Retina (tissue), 1 donor: ENCODE measurements at regions not wholly inside any gene's neighbourhood (a gene's known extent, or its start where the extent isn't known, plus 50 kb on each side); places are given as distances from the start of the nearest gene placed in this dataset.
"Not testable (repeated sequence)": the region's sequence is repeated elsewhere in the genome, so short reads cannot be mapped to it uniquely, and the experiment has no call there.

ENCODE experiments used
- DNase-seq: peaks from one replicate; pipeline ENCODE4 v3.0.0-alpha.2; 2016

GRCh38 chr13:87376081-87376480 lies 295.1 kb upstream of the SLITRK5 start:
- no peak for DNase-seq

- DNase-seq = no peak
These were observed 287.1 kb upstream of the SLITRK5 start for GRCh38 chr13:87384099-87384498.

GRCh38 chr13:87393358-87393757 lies 277.8 kb upstream of the SLITRK5 start:
- DNase-seq = no peak

GRCh38 chr13:87398047-87398446 lies 273.1 kb upstream of the SLITRK5 start:
- no peak for DNase-seq

- DNase-seq = no peak
These were observed 267.3 kb upstream of the SLITRK5 start for GRCh38 chr13:87403748-87404432.

- DNase-seq = no peak
These were observed 244.4 kb upstream of the SLITRK5 start for GRCh38 chr13:87426742-87427141.

- DNase-seq = no peak
These were observed 227.0 kb upstream of the SLITRK5 start for GRCh38 chr13:87444135-87444534.

- no peak for DNase-seq
These were observed 218.9 kb upstream of the SLITRK5 start for GRCh38 chr13:87452281-87452680.

- DNase-seq = no peak
These were observed 217.9 kb upstream of the SLITRK5 start for GRCh38 chr13:87453244-87453643.

GRCh38 chr13:87459419-87459818 lies 211.8 kb upstream of the SLITRK5 start:
- no peak for DNase-seq

GRCh38 chr13:87497426-87497825 lies 173.7 kb upstream of the SLITRK5 start:
- no peak for DNase-seq

- DNase-seq = no peak
These were observed 172.5 kb upstream of the SLITRK5 start for GRCh38 chr13:87498681-87499080.

- no peak for DNase-seq
These were observed 146.4 kb upstream of the SLITRK5 start for GRCh38 chr13:87524775-87525174.

- DNase-seq = no peak
These were observed 137.4 kb upstream of the SLITRK5 start for GRCh38 chr13:87533776-87534175.

GRCh38 chr13:87535911-87536310 lies 135.3 kb upstream of the SLITRK5 start:
- DNase-seq = no peak

- DNase-seq = no peak
These were observed 134.7 kb upstream of the SLITRK5 start for GRCh38 chr13:87536499-87536898.

GRCh38 chr13:87536899-87537298 lies 134.3 kb upstream of the SLITRK5 start:
- no peak for DNase-seq

- DNase-seq = no peak
These were observed 133.2 kb upstream of the SLITRK5 start for GRCh38 chr13:87537951-87538350.

- peak; percentile 14 for DNase-seq
These were observed 132.7 kb upstream of the SLITRK5 start for GRCh38 chr13:87538366-87539052.

- no peak for DNase-seq
These were observed 118.0 kb upstream of the SLITRK5 start for GRCh38 chr13:87553142-87553541.

GRCh38 chr13:87554045-87554444 lies 117.1 kb upstream of the SLITRK5 start:
- no peak for DNase-seq

GRCh38 chr13:87557788-87558187 lies 113.4 kb upstream of the SLITRK5 start:
- DNase-seq = no peak

GRCh38 chr13:87561580-87561979 lies 109.6 kb upstream of the SLITRK5 start:
- not testable (repeated sequence) for DNase-seq

- DNase-seq = no peak
These were observed 100.5 kb upstream of the SLITRK5 start for GRCh38 chr13:87570669-87571068.

- no peak for DNase-seq
These were observed 88.8 kb upstream of the SLITRK5 start for GRCh38 chr13:87582399-87582798.
